Gastrocnemius medialis (tissue), 4 donors: ENCODE measurements at regions not wholly inside any gene's neighbourhood (a gene's known extent, or its start where the extent isn't known, plus 50 kb on each side); places are given as distances from the start of the nearest gene placed in this dataset.

Source experiments
- POLR2A ChIP-seq, 2 donors: fragments of 450-650 bp; IDR thresholded peaks; one replicate each; pipeline ENCODE4 v1.6.1; 2017; ENCODE audit warnings: antibody characterized with exemption in 2 of 2, mild to moderate bottlenecking in 2 of 2, moderate library complexity in 2 of 2
- TF ChIP-seq, protein P1 (sequence below), 5 experiments: fragments of 450-650 bp in 3 of 5; fragments of 200-600 bp in 2 of 5; sonication (generic) in 2 of 5; IDR thresholded peaks in 4 of 5; conservative IDR thresholded peaks in 1 of 5; 1 replicate in 4 of 5; 2 replicates in 1 of 5; pipeline ENCODE4 v1.5.1; 2016 to 2019; ENCODE audit warnings: antibody characterized with exemption in 5 of 5, mild to moderate bottlenecking in 3 of 5, moderate library complexity in 3 of 5

DNA sequence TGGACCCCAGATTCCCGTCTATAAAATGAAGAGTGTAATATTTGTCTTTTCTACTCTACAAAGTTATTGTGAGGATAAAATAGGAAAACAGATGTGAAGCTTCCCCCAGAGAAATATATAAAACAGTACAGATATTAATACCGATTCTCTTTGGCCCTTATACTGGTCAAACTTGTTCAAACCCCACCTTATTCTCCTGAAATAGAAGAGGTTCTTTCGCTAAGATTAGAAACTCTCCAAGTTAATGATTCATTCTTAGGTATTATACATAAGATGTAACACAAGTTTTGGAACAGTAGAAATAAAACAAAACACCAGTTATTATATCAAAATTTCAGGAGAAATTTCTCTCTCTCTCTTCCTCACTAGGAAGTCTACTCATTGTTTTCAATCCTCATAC is 852.4 kb upstream of the ADAMTS5 start:
- TF ChIP-seq POLR2A (IDR thresholded peaks at IDR 0.05): no peak
- TF ChIP-seq, protein P1, sequence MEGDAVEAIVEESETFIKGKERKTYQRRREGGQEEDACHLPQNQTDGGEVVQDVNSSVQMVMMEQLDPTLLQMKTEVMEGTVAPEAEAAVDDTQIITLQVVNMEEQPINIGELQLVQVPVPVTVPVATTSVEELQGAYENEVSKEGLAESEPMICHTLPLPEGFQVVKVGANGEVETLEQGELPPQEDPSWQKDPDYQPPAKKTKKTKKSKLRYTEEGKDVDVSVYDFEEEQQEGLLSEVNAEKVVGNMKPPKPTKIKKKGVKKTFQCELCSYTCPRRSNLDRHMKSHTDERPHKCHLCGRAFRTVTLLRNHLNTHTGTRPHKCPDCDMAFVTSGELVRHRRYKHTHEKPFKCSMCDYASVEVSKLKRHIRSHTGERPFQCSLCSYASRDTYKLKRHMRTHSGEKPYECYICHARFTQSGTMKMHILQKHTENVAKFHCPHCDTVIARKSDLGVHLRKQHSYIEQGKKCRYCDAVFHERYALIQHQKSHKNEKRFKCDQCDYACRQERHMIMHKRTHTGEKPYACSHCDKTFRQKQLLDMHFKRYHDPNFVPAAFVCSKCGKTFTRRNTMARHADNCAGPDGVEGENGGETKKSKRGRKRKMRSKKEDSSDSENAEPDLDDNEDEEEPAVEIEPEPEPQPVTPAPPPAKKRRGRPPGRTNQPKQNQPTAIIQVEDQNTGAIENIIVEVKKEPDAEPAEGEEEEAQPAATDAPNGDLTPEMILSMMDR (IDR thresholded peaks at IDR 0.05 in 4 of 5, conservative IDR thresholded peaks at IDR 0.05 in 1 of 5): no peak
